GM18861 (cell line): ENCODE measurements at regions not wholly inside any gene's neighbourhood (a gene's known extent, or its start where the extent isn't known, plus 50 kb on each side); places are given as distances from the start of the nearest gene placed in this dataset.
"Not testable (repeated sequence)": the region's sequence is repeated elsewhere in the genome, so short reads cannot be mapped to it uniquely, and the experiment has no call there.

Source experiments
- ATAC-seq: cut with Tn5 transposase; IDR thresholded peaks from one replicate; pipeline ENCODE4 v1.9.1; 2021; ENCODE audit not compliant: unreplicated experiment

GRCh38 chr3:115251509-115251908 is 104.4 kb upstream of the ZBTB20 start:
- ATAC-seq, result no peak

GRCh38 chr3:115252679-115253078 is 105.6 kb upstream of the ZBTB20 start:
- no peak for ATAC-seq

- no peak for ATAC-seq
These were observed 107.6 kb upstream of the ZBTB20 start for GRCh38 chr3:115254492-115255196.

GRCh38 chr3:115255197-115255585 is 108.1 kb upstream of the ZBTB20 start:
- no peak for ATAC-seq

GRCh38 chr3:115270849-115271248 is 123.8 kb upstream of the ZBTB20 start:
- no peak for ATAC-seq

GRCh38 chr3:115272036-115272824 is 125.1 kb upstream of the ZBTB20 start:
- no peak for ATAC-seq

- no peak for ATAC-seq
These were observed 128.8 kb upstream of the ZBTB20 start for GRCh38 chr3:115275896-115276295.

- ATAC-seq, result no peak
These were observed 132.9 kb upstream of the ZBTB20 start for GRCh38 chr3:115279939-115280338.

GRCh38 chr3:115280506-115280905 is 133.4 kb upstream of the ZBTB20 start:
- ATAC-seq, result no peak

GRCh38 chr3:115281697-115282675 is 134.9 kb upstream of the ZBTB20 start:
- ATAC-seq, result no peak

GRCh38 chr3:115284980-115285379 is 137.9 kb upstream of the ZBTB20 start:
- no peak for ATAC-seq

GRCh38 chr3:115286529-115287197 is 139.6 kb upstream of the ZBTB20 start:
- ATAC-seq, result no peak

- ATAC-seq, result no peak
These were observed 140.1 kb upstream of the ZBTB20 start for GRCh38 chr3:115287198-115287597.

GRCh38 chr3:115292131-115292530 is 145.0 kb upstream of the ZBTB20 start:
- no peak for ATAC-seq

GRCh38 chr3:115292677-115293165 is 145.6 kb upstream of the ZBTB20 start:
- no peak for ATAC-seq

GRCh38 chr3:115293321-115293720 is 146.2 kb upstream of the ZBTB20 start:
- ATAC-seq, result no peak

GRCh38 chr3:115301364-115301860 is 154.3 kb upstream of the ZBTB20 start:
- no peak for ATAC-seq

- ATAC-seq, result not testable (repeated sequence)
These were observed 170.9 kb upstream of the ZBTB20 start for GRCh38 chr3:115317953-115318352.

GRCh38 chr3:115321400-115321805 is 174.3 kb upstream of the ZBTB20 start:
- no peak for ATAC-seq

- ATAC-seq, result no peak
These were observed 175.8 kb upstream of the ZBTB20 start for GRCh38 chr3:115322901-115323300.
